ENCODE measurements at regions not wholly inside any gene's neighbourhood (a gene's known extent, or its start where the extent isn't known, plus 50 kb on each side); places are given as distances from the start of the nearest gene placed in this dataset.

DNA sequence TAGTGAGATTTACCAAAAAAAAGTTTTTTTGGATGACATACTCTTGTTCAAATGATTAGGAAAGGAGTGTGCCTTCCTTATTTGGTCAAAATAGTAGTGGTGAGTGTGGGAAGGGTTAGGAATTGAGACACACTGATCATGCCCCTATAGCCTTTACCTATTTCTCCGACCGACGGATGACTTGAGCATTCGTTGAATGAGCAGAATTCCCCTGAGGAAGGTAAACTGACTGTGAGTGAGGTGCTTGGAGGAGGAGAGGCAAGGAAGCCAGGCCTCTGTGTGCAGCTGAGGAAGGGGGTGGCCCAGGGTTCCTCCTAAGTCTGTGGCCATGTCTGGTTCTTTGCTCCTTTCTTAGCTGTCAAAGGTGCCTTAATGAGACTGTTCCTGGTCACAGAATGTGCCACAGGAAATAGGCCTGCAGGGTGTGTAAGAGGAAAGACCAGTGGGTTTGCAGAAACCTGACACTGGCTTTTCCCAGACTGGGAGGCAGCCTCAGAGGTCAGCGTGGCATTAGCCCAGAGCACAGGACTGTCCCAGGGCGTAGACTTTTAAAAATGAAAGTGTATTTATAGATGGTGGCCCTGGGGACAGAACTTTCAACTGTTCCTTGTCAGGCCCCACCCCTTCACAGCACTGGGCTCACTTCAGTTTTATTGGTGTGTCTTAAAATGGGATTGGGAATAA is 307.7 kb upstream of the C2CD4B start:
- no peak overlapping the region for H3K4me3 ChIP-seq (ENCODE audit: low read depth, low read length)
- no peak for TF ChIP-seq CTCF (IDR thresholded peaks at IDR 0.05; ENCODE audit: insufficient read depth, low read depth, low read length, missing control alignments)
- DNase-seq (ENCODE audit: low read depth): peak; percentile 6

GRCh38 chr15:62474021-62474770 is 309.1 kb upstream of the C2CD4B start:
- no peak for TF ChIP-seq CTCF (IDR thresholded peaks at IDR 0.05; ENCODE audit: insufficient read depth, low read depth, low read length, missing control alignments)
- H3K4me3 ChIP-seq (ENCODE audit: low read depth, low read length): no peak overlapping the region
- no peak for DNase-seq (ENCODE audit: low read depth)

GRCh38 chr15:62474771-62475124 is 309.7 kb upstream of the C2CD4B start:
- no peak for DNase-seq (ENCODE audit: low read depth)
- TF ChIP-seq CTCF (IDR thresholded peaks at IDR 0.05; ENCODE audit: insufficient read depth, low read depth, low read length, missing control alignments): no peak
- H3K4me3 ChIP-seq (ENCODE audit: low read depth, low read length): no peak overlapping the region

- no peak overlapping the region for H3K4me3 ChIP-seq (ENCODE audit: low read depth, low read length)
- TF ChIP-seq CTCF (IDR thresholded peaks at IDR 0.05; ENCODE audit: insufficient read depth, low read depth, low read length, missing control alignments): no peak
- DNase-seq (ENCODE audit: low read depth): no peak
Observed at GRCh38 chr15:62475591-62475990, 310.5 kb upstream of the C2CD4B start.

DNA sequence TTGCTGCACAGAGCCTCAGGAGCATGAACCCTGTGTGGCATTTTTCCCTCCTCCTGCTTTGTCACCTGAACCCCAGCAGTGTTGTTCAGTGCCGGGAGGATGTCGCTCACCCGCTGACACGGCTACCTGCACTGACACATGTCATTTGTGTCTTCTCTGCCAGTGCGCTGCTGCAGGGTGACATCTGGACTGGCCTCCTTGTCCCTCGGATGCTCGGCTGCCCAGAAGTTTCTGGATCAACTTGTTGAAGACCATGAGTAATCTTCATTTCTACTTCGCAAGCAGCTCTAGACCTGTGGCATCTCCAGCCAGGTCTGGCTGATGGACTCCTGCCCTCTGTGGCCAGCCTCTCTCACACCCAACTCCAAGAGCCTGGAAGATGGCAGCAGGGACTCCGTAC is 311.1 kb upstream of the C2CD4B start:
- no peak overlapping the region for H3K4me3 ChIP-seq (ENCODE audit: low read depth, low read length)
- TF ChIP-seq CTCF (IDR thresholded peaks at IDR 0.05; ENCODE audit: insufficient read depth, low read depth, low read length, missing control alignments): no peak
- no peak for DNase-seq (ENCODE audit: low read depth)

DNA sequence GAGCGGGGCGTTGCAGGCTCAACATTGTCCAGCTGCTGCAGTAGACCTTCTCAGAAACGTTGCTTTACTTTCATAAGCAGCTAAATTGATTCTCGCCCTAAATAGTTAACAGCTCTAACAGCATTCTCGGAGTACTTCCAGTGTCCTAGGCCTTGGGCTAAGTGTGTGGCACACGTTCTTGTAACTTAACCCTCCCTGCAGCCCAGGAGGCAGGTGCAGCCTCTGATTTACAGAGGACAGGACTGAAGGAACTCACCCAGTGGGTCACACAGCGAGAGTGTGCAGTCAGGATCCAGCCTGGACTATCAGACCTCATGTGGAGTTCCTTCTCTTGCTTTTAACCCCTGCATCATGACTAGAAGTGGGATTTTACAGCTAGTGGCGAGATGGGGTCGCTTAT is 312.8 kb upstream of the C2CD4B start:
- TF ChIP-seq CTCF (IDR thresholded peaks at IDR 0.05; ENCODE audit: insufficient read depth, low read depth, low read length, missing control alignments): no peak
- H3K4me3 ChIP-seq (ENCODE audit: low read depth, low read length): no peak overlapping the region
- DNase-seq (ENCODE audit: low read depth): no peak
